GM18517 (cell line): ENCODE measurements at regions not wholly inside any gene's neighbourhood (a gene's known extent, or its start where the extent isn't known, plus 50 kb on each side); places are given as distances from the start of the nearest gene placed in this dataset.

ENCODE experiments used
- ATAC-seq: cut with Tn5 transposase; IDR thresholded peaks from one replicate; pipeline ENCODE4 v1.9.1; 2021; ENCODE audit warnings: mild to moderate bottlenecking, moderate library complexity; ENCODE audit not compliant: unreplicated experiment

DNA sequence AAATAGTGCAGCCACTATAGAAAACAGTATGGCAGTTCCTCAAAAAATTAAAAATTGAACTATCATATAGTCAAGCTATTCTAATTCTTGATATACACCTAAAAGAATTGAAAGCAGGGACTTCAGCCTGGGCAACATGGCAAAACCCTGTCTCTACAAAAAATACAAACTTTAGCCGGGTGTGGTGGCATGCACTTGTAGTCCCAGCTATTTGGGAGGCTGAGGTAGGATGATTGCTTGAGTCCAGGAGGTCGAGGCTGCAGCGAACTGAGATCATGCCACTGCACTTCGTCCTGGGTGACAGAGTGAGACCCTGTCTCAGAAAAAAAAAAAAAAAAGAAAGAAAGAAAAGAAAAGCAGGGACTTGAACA, 64.0 kb upstream of the FOXN2 start:
- no peak for ATAC-seq

DNA sequence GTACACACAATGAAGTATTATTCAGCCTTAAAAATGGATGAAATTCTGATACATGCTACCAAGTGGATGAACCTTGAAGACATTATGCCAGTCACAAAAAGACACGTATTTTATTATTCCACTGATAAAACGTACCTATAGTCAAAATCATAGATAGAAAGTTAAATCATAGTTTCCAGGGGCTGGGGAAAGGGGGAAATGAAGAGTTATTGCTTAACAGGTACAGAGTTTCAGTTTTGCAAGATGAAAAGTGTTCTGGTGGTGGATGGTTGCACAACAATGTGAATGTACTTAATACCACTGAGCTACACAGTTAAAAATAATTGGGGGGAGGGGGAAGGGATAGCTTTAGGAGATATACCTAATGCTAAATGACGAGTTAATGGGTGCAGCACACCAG, 63.5 kb upstream of the FOXN2 start:
- ATAC-seq: peak; percentile 47

DNA sequence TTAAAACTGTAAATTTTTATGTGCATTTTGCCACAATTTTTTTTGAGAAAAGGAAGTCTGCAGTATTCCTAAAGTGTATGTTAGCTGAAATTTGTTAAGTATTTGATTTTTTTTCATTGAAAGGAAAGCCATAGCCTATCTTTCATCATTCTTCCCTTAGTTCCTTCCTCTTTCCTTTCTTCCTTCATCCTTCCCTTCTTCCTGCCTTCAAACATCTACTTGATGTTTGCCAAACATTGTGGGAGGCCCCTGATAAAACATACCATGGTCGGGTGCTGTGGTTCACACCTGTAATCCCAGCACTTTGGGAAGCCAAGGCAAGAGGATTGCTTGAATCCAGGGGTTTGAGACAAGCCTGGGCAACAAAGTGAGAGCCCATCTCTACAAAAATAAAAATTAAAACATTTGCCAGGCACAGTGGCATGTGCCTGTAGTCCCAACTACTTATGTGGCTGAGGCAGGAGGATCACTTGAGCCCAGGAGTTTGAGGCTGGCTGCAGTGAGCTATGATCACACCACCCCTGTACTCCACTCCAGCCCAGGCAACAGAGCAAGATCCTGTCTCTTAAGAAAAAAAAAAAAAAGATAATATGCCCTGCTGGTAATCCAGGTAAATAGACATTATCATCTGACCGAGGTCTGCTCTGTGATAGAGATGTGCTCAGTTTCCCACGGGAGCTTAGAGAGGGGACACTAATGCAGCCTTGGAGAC, 62.9 kb upstream of the FOXN2 start:
- ATAC-seq: no peak

DNA sequence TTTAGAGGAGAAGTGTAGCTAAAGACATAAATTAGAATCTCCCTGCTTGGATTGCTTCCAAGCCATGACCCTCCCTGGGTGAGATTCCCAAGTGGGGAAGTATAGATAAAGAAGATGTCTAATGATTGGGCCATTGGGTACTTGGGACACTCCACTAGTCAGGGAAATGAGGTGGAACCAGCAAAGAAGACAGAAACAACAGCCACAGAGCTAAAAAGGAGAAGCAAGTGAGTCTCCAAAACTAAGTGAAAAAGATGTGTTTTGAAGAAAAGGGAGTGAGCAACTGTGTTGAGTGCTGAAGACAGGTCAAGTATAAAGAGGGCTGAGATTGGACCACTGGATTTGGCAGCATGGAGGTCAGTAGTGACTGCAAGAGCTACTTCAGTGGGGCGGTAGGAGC, 61.2 kb upstream of the FOXN2 start:
- ATAC-seq: no peak

DNA sequence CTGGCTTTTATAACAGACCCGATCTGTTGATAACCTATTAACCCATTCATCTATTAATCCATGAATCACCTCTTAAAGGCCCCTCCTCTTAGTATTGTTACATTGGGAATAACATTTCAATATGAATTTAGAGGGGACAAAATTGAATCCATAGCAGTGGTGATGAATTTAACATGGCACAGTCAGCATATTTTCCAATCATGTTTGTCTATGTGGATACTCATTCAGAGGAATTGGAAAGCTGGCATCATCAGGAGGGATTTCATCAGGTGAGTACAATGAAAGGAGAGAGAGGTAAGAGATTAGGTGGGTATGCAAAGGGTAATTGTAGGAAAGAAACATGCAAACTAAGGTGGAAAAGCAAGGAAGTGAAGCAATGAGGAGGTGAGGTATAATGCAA, 59.6 kb upstream of the FOXN2 start:
- ATAC-seq: no peak

DNA sequence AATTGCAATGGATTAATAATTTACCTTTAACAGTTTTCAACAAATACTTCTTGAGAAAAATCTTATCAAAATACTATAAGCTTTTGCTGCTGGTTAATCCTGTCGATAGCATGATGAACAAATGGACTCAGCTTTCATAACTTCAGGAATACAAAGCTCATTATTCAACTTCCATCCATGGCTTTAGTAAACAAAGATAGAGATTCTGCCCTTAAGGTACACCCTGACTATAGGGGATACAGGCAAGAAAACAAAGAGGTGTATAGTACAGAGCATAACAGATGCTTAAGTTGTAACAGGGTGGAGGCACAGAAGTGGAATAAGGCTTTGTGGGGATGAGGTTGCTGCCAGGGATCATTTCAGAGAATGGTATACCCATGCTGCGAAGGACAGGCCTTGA, 57.0 kb upstream of the FOXN2 start:
- no peak for ATAC-seq

DNA sequence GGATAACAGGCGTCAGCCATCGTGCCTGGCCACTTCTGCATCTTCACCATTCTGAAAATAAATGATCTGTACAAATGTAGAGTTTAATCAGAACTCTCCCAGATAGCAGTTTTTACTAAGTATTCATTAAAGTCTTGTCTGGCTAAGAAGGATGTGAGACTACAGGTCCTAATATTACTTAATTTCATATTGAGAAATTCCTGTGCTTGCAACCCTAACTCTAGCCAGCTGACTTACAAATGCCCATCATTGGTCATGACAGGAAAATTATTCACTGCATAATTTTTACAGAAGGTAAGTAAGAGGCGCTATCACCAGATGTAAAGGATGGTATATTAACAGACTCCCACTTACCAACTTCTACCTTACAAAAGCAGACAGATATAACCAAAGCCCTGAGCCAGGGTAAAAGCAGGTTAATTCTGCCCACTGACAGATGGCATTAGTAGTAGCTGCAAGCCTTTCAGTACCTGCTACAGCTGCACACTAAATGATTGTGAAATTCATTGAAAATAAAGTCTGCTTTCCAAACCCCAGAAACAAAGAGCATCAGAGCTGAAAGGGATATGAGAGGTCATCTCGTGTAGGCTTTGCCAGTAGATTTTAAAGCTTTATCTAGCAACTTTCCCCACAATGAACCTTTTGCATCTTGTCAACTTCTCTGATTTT, 55.9 kb upstream of the FOXN2 start:
- no peak for ATAC-seq

DNA sequence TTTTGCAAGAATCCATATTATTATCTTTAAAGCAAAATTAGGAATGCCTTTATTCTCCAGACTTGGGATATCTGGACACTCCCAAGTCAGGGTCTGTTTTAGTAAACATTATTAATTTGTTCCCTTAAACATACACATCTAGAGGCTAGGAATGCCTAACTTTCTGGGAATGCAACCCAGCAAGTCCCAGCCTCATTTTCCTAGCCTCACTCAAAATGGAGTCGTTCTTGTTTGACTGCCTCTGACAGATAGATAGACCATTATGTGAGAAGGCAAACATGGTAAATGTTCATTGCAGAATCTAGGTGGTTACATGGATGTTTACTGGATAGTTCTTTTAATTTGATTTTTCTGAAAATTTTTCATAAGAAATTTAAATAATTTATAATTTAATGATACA, 54.7 kb upstream of the FOXN2 start:
- no peak for ATAC-seq

DNA sequence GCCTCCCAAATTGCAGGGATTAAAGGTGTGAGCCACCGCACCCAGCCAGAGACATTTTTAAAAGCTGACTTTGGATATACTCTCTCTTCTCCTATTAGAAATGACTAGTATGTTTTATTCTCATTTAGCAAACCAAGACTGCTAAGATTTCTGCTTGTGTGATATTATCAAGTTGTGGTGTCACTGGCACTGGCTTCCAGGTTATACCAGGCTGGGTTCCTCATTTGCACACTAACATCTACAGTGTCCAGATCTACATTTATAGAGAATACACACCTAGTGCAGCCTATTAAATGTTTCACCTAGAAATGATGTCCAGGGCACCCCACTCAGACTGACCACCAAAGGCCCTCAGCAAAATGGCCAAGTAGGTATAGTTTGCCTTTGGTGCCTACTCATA, 49.9 kb upstream of the FOXN2 start:
- no peak for ATAC-seq
